Pulmonary artery endothelial cell (primary cell): ENCODE measurements at regions not wholly inside any gene's neighbourhood (a gene's known extent, or its start where the extent isn't known, plus 50 kb on each side); places are given as distances from the start of the nearest gene placed in this dataset.

ENCODE experiments used
- DNase-seq: peaks from one replicate; pipeline ENCODE4 v3.0.0-alpha.2; 2011; ENCODE audit warnings: low read depth, low spot score

GRCh38 chr11:106327637-106328036, 250.2 kb downstream of the AASDHPPT start:
- DNase-seq: no peak

GRCh38 chr11:106329273-106330018, 252.0 kb downstream of the AASDHPPT start:
- no peak for DNase-seq

- no peak for DNase-seq
Observed at GRCh38 chr11:106331176-106331575, 253.7 kb downstream of the AASDHPPT start.

GRCh38 chr11:106333678-106334077, 256.2 kb downstream of the AASDHPPT start:
- DNase-seq: no peak

- DNase-seq: no peak
Observed at GRCh38 chr11:106344394-106344793, 266.9 kb downstream of the AASDHPPT start.

- DNase-seq: no peak
Observed at GRCh38 chr11:106344966-106345365, 267.5 kb downstream of the AASDHPPT start.

- DNase-seq: no peak
Observed at GRCh38 chr11:106353031-106353430, 275.6 kb downstream of the AASDHPPT start.

- no peak for DNase-seq
Observed at GRCh38 chr11:106369224-106369623, 291.8 kb downstream of the AASDHPPT start.

GRCh38 chr11:106378513-106379179, 301.2 kb downstream of the AASDHPPT start:
- DNase-seq: no peak

GRCh38 chr11:106379265-106379664, 301.8 kb downstream of the AASDHPPT start:
- DNase-seq: no peak

GRCh38 chr11:106379712-106380111, 302.2 kb downstream of the AASDHPPT start:
- DNase-seq: no peak

GRCh38 chr11:106381895-106382294, 304.4 kb downstream of the AASDHPPT start:
- DNase-seq: no peak

- DNase-seq: no peak
Observed at GRCh38 chr11:106384429-106384828, 307.0 kb downstream of the AASDHPPT start.

- DNase-seq: no peak
Observed at GRCh38 chr11:106386519-106386918, 309.1 kb downstream of the AASDHPPT start.

- no peak for DNase-seq
Observed at GRCh38 chr11:106389101-106389500, 311.6 kb downstream of the AASDHPPT start.

GRCh38 chr11:106390078-106390477, 312.6 kb downstream of the AASDHPPT start:
- no peak for DNase-seq

GRCh38 chr11:106391771-106392420, 314.4 kb downstream of the AASDHPPT start:
- DNase-seq: no peak

- DNase-seq: no peak
Observed at GRCh38 chr11:106395716-106396349, 318.4 kb downstream of the AASDHPPT start.

- no peak for DNase-seq
Observed at GRCh38 chr11:106397787-106398501, 320.5 kb downstream of the AASDHPPT start.

GRCh38 chr11:106398502-106399075, 321.1 kb downstream of the AASDHPPT start:
- DNase-seq: no peak

GRCh38 chr11:106399076-106399511, 321.6 kb downstream of the AASDHPPT start:
- DNase-seq: no peak
